Smooth muscle cell (in vitro differentiated cells): ENCODE measurements at regions not wholly inside any gene's neighbourhood (a gene's known extent, or its start where the extent isn't known, plus 50 kb on each side); places are given as distances from the start of the nearest gene placed in this dataset.

Experiments
- DNase-seq: peaks from one replicate; lab custom pipeline; 2025; ENCODE audit not compliant: unreplicated experiment; lab: John Stamatoyannopoulos, UW
- H2AFZ ChIP-seq: fragments of 200-600 bp; sonication (generic); 2 replicates; pipeline ENCODE4 v1.6.0; 2016; ENCODE audit warnings: antibody characterized with exemption, low read depth, mild to moderate bottlenecking
- H3F3A ChIP-seq: fragments of 200-600 bp; sonication (generic); 2 replicates; pipeline ENCODE4 v1.6.0; 2017; ENCODE audit warnings: antibody characterized with exemption, low read depth
- H3K27ac ChIP-seq: fragments of 200-600 bp; sonication (generic); 2 replicates; pipeline ENCODE4 v1.5.1; 2016; ENCODE audit warnings: low read depth, mild to moderate bottlenecking
- H3K27me3 ChIP-seq: fragments of 200-600 bp; sonication (generic); 2 replicates; pipeline ENCODE4 v1.6.1; 2016; ENCODE audit warnings: low read depth, mild to moderate bottlenecking
- H3K36me3 ChIP-seq: fragments of 200-600 bp; sonication (generic); 2 replicates; pipeline ENCODE4 v1.5.1; 2016; ENCODE audit warnings: low read depth
- H3K4me1 ChIP-seq: fragments of 200-600 bp; sonication (generic); 2 replicates; pipeline ENCODE4 v1.5.1; 2016; ENCODE audit warnings: low read depth
- H3K4me2 ChIP-seq: fragments of 200-600 bp; sonication (generic); 2 replicates; pipeline ENCODE4 v1.6.0; 2016; ENCODE audit warnings: mild to moderate bottlenecking
- H3K4me3 ChIP-seq: fragments of 200-600 bp; sonication (generic); 2 replicates; pipeline ENCODE4 v1.5.1; 2016; ENCODE audit warnings: mild to moderate bottlenecking
- H3K79me2 ChIP-seq: fragments of 200-600 bp; sonication (generic); 2 replicates; pipeline ENCODE4 v1.6.0; 2016; ENCODE audit warnings: low read depth, mild to moderate bottlenecking
- H3K9ac ChIP-seq: fragments of 200-600 bp; sonication (generic); 2 replicates; pipeline ENCODE4 v1.6.0; 2016; ENCODE audit warnings: low read depth
- H3K9me3 ChIP-seq: fragments of 200-600 bp; sonication (generic); replicated peaks from 2 replicates; pipeline ENCODE4 v1.5.1; 2016; ENCODE audit warnings: low read depth
- H4K20me1 ChIP-seq: fragments of 200-600 bp; sonication (generic); 2 replicates; pipeline ENCODE4 v1.6.0; 2016; ENCODE audit warnings: low read depth
- CTCF ChIP-seq: fragments of 200-600 bp; sonication (generic); IDR thresholded peaks from 2 replicates; pipeline ENCODE4 v1.5.1; 2017; ENCODE audit warnings: borderline replicate concordance, mild to moderate bottlenecking, antibody characterized with exemption; ENCODE audit not compliant: insufficient read depth, poor library complexity, severe bottlenecking
- WGBS: methylation state at CpG from one replicate; pipeline ENCODE4 v1.1.7; 2016; ENCODE audit warnings: low lambda C conversion rate; 5-methylcytosine and 5-hydroxymethylcytosine counted together

- Histone ChIP-seq H3K9me3 (no peaks in the 10 kb centered on the region), H3K4me2 (no peak overlapping the region), H2AFZ (no peak overlapping the region), H3K27ac (no peak overlapping the region), H3K36me3 (no peaks in the 10 kb centered on the region), H3K79me2 (no peaks in the 10 kb centered on the region), H3K27me3 (no peaks in the 10 kb centered on the region), H4K20me1 (no peaks in the 10 kb centered on the region), H3K4me1 (no peaks in the 10 kb centered on the region), H3F3A (no peaks in the 10 kb centered on the region), H3K9ac (no peak overlapping the region), H3K4me3 (no peak overlapping the region)
- no peak for DNase-seq
- no peak for TF ChIP-seq CTCF
- 91% methylated on average over 3 of the region's 3 CpGs for WGBS
Measured at GRCh38 chr18:64872710-64873458, 724.0 kb upstream of the LINC00305 start.

DNA sequence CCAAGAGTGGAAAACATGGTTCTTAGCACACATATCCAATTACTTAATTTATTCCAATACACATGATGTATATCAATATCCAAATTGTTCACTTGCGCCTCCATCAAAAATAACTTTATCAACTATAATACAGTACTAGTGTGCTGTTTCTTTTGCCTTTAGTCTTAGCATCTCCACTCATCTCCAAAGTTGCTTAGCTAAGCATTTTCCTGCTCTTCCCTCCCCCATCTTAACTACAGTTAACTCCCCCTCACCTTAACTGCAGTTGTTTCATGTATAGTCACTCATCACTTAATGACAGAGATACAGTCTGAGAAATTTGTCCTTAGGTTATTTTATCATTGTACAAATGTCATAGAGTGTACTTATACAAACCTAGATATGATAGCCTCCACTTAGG lies 705.2 kb upstream of the LINC00305 start:
- no peak overlapping the region for H3K4me3 ChIP-seq
- H3K9ac ChIP-seq: no peak overlapping the region
- no peaks in the 10 kb centered on the region for H3K27me3 ChIP-seq
- H3K36me3 ChIP-seq: no peaks in the 10 kb centered on the region
- 65% methylated on average over 1 of the region's 1 CpG for WGBS
- DNase-seq: no peak
- no peak overlapping the region for H3K27ac ChIP-seq
- TF ChIP-seq CTCF: no peak
- H3K9me3 ChIP-seq: no peaks in the 10 kb centered on the region
- H3K79me2 ChIP-seq: no peaks in the 10 kb centered on the region
- no peaks in the 10 kb centered on the region for H3K4me1 ChIP-seq
- H2AFZ ChIP-seq: no peak overlapping the region
- no peaks in the 10 kb centered on the region for H3F3A ChIP-seq
- no peaks in the 10 kb centered on the region for H4K20me1 ChIP-seq
- no peak overlapping the region for H3K4me2 ChIP-seq

- Histone ChIP-seq H3K9ac (no peak overlapping the region), H2AFZ (no peak overlapping the region), H4K20me1 (no peaks in the 10 kb centered on the region), H3K27me3 (no peaks in the 10 kb centered on the region), H3F3A (no peaks in the 10 kb centered on the region), H3K4me3 (no peak overlapping the region), H3K36me3 (no peaks in the 10 kb centered on the region), H3K79me2 (no peaks in the 10 kb centered on the region), H3K9me3 (no peaks in the 10 kb centered on the region), H3K27ac (no peak overlapping the region), H3K4me1 (no peaks in the 10 kb centered on the region), H3K4me2 (no peak overlapping the region)
- TF ChIP-seq CTCF: no peak
- no peak for DNase-seq
- WGBS: 71% methylated on average over 5 of the region's 5 CpGs
Measured at GRCh38 chr18:64852281-64852680, 703.4 kb upstream of the LINC00305 start.

GRCh38 chr18:64851726-64852125 lies 702.8 kb upstream of the LINC00305 start:
- Histone ChIP-seq H3K9me3 (no peaks in the 10 kb centered on the region), H3K27ac (no peak overlapping the region), H3K4me2 (no peak overlapping the region), H2AFZ (no peak overlapping the region), H3K4me1 (no peaks in the 10 kb centered on the region), H3K9ac (no peak overlapping the region), H3K4me3 (no peak overlapping the region), H3K27me3 (no peaks in the 10 kb centered on the region), H4K20me1 (no peaks in the 10 kb centered on the region), H3K79me2 (no peaks in the 10 kb centered on the region), H3K36me3 (no peaks in the 10 kb centered on the region), H3F3A (no peaks in the 10 kb centered on the region)
- TF ChIP-seq CTCF: no peak
- DNase-seq: no peak
- 75% methylated on average over 6 of the region's 6 CpGs for WGBS
